ENCODE measurements at regions not wholly inside any gene's neighbourhood (a gene's known extent, or its start where the extent isn't known, plus 50 kb on each side); places are given as distances from the start of the nearest gene placed in this dataset.

- no peak for DNase-seq
Measured at GRCh38 chr16:86810062-86810461, 231.7 kb downstream of the FOXL1 start.

GRCh38 chr16:86812363-86812970, 234.1 kb downstream of the FOXL1 start:
- no peak for DNase-seq

GRCh38 chr16:86814256-86814655, 235.9 kb downstream of the FOXL1 start:
- DNase-seq, result no peak

- no peak for DNase-seq
Measured at GRCh38 chr16:86816930-86817625, 238.7 kb downstream of the FOXL1 start.

- no peak for DNase-seq
Measured at GRCh38 chr16:86818671-86819532, 240.6 kb downstream of the FOXL1 start.

- no peak for DNase-seq
Measured at GRCh38 chr16:86819533-86819892, 241.2 kb downstream of the FOXL1 start.

- no peak for DNase-seq
Measured at GRCh38 chr16:86821895-86822294, 243.5 kb downstream of the FOXL1 start.

- DNase-seq, result no peak
Measured at GRCh38 chr16:86823125-86823524, 244.8 kb downstream of the FOXL1 start.

GRCh38 chr16:86823888-86824671, 245.7 kb downstream of the FOXL1 start:
- DNase-seq, result no peak

GRCh38 chr16:86824751-86825296, 246.5 kb downstream of the FOXL1 start:
- DNase-seq, result no peak

- DNase-seq, result no peak
Measured at GRCh38 chr16:86825631-86826030, 247.3 kb downstream of the FOXL1 start.

GRCh38 chr16:86826941-86827340, 248.6 kb downstream of the FOXL1 start:
- DNase-seq, result no peak

GRCh38 chr16:86827521-86827920, 249.2 kb downstream of the FOXL1 start:
- no peak for DNase-seq

- no peak for DNase-seq
Measured at GRCh38 chr16:86828202-86828601, 249.9 kb downstream of the FOXL1 start.

GRCh38 chr16:86828653-86829052, 250.3 kb downstream of the FOXL1 start:
- no peak for DNase-seq

GRCh38 chr16:86831366-86831765, 253.0 kb downstream of the FOXL1 start:
- DNase-seq, result no peak

- no peak for DNase-seq
Measured at GRCh38 chr16:86833136-86833535, 254.8 kb downstream of the FOXL1 start.

- no peak for DNase-seq
Measured at GRCh38 chr16:86834451-86835035, 256.2 kb downstream of the FOXL1 start.

- no peak for DNase-seq
Measured at GRCh38 chr16:86835982-86836381, 257.6 kb downstream of the FOXL1 start.

GRCh38 chr16:86836503-86837129, 258.3 kb downstream of the FOXL1 start:
- DNase-seq, result no peak

GRCh38 chr16:86843812-86844211, 265.5 kb downstream of the FOXL1 start:
- DNase-seq, result no peak

GRCh38 chr16:86844695-86845094, 266.3 kb downstream of the FOXL1 start:
- no peak for DNase-seq
